Thoracic aorta (tissue), 2 donors: ENCODE measurements at regions not wholly inside any gene's neighbourhood (a gene's known extent, or its start where the extent isn't known, plus 50 kb on each side); places are given as distances from the start of the nearest gene placed in this dataset.

Source experiments
- ATAC-seq: fragments of 150-250 bp; one replicate; pipeline ENCODE4 v1.8.0; 2017; ENCODE audit warnings: low read depth; ENCODE audit not compliant: insufficient number of reproducible peaks, low FRiP score
- DNase-seq: peaks from one replicate; pipeline ENCODE4 v3.0.0-alpha.2; 2020; ENCODE audit warnings: low spot score
- H3K27ac ChIP-seq, 2 donors: fragments of 200-600 bp; sonication (generic); 1 replicate in 1 of 2; 2 replicates in 1 of 2; pipeline ENCODE4 v1.5.1; 2016; ENCODE audit warnings: mild to moderate bottlenecking in 2 of 2, moderate library complexity in 2 of 2
- H3K27me3 ChIP-seq: fragments of 200-600 bp; sonication (generic); replicated peaks from 2 replicates; pipeline ENCODE4 v1.6.0; 2016; ENCODE audit warnings: mild to moderate bottlenecking; ENCODE audit not compliant: insufficient read depth
- H3K36me3 ChIP-seq: fragments of 200-600 bp; sonication (generic); one replicate; pipeline ENCODE4 v1.5.1; 2016
- H3K4me1 ChIP-seq, 2 donors: fragments of 200-600 bp; sonication (generic); 1 replicate in 1 of 2; 2 replicates in 1 of 2; pipeline versions ENCODE4 v1.5.1 to v1.6.0; 2016; ENCODE audit warnings: low read depth in 2 of 2, mild to moderate bottlenecking in 1 of 2; ENCODE audit not compliant: control insufficient read depth in 1 of 2
- H3K4me3 ChIP-seq: fragments of 200-600 bp; sonication (generic); 2 replicates; pipeline ENCODE4 v1.5.1; 2016; ENCODE audit warnings: mild to moderate bottlenecking
- H3K9me3 ChIP-seq: fragments of 200-600 bp; sonication (generic); 2 replicates; pipeline ENCODE4 v1.5.1; 2016
- TF ChIP-seq, protein P1 (sequence below): fragments of 200-600 bp; sonication (generic); IDR thresholded peaks from one replicate; pipeline ENCODE4 v1.5.1; 2019; ENCODE audit warnings: antibody characterized with exemption

DNA sequence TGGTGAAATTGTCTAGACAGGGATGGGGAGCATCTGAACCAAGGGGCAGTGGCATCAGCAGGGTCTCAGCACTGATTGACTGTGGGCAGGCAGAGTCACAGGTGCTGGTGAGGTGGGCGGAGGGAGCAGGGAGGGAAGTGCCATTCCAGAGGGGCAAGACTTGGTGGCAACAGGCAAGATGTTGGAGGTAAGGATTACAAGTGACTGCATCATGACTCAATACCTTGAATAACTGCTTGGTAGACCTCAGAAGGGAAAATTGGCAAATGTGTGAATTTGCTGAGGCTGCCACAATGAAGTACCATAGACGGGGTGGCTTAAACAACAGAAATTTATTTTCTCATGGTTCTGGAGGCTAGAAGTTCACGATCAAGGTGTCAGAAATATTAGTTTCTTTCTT, 419.1 kb downstream of the HS3ST3B1 start:
- Histone ChIP-seq H3K36me3 (no peaks in the 10 kb centered on the region), H3K27me3 (no peaks in the 10 kb centered on the region), H3K4me3 (no peak overlapping the region), H3K4me1 (no peaks in the 10 kb centered on the region), H3K9me3 (no peaks in the 10 kb centered on the region), H3K27ac (no peak overlapping the region)
- DNase-seq (no peak), ATAC-seq (no peak)
- TF ChIP-seq, protein P1, sequence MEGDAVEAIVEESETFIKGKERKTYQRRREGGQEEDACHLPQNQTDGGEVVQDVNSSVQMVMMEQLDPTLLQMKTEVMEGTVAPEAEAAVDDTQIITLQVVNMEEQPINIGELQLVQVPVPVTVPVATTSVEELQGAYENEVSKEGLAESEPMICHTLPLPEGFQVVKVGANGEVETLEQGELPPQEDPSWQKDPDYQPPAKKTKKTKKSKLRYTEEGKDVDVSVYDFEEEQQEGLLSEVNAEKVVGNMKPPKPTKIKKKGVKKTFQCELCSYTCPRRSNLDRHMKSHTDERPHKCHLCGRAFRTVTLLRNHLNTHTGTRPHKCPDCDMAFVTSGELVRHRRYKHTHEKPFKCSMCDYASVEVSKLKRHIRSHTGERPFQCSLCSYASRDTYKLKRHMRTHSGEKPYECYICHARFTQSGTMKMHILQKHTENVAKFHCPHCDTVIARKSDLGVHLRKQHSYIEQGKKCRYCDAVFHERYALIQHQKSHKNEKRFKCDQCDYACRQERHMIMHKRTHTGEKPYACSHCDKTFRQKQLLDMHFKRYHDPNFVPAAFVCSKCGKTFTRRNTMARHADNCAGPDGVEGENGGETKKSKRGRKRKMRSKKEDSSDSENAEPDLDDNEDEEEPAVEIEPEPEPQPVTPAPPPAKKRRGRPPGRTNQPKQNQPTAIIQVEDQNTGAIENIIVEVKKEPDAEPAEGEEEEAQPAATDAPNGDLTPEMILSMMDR, result no peak

DNA sequence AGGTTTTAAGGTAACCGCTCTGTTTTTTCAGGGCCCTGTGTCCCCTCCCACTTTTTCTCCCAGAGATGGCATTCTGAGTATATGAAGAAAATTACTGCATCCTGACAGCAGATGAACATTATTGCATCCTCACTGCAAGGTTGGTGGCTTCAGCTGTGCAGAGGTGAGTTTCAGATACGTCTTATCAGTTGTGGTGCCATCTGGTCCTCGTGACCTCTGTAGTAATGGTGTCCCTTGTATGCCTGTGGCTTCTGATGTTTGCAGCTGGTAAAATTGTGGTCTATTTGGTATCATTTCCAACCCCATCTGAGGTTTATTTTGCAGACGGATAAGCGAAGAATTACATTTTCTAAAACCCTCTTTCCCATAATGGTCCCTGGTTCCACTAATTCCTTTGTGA, 417.0 kb downstream of the HS3ST3B1 start:
- ATAC-seq (no peak), DNase-seq (no peak)
- no peak overlapping the region for H3K4me3 ChIP-seq
- no peaks in the 10 kb centered on the region for H3K36me3 ChIP-seq
- H3K27me3 ChIP-seq, result no peaks in the 10 kb centered on the region
- no peaks in the 10 kb centered on the region for H3K9me3 ChIP-seq
- no peak overlapping the region for H3K27ac ChIP-seq
- H3K4me1 ChIP-seq, result no peaks in the 10 kb centered on the region
- TF ChIP-seq, protein P1, result no peak

DNA sequence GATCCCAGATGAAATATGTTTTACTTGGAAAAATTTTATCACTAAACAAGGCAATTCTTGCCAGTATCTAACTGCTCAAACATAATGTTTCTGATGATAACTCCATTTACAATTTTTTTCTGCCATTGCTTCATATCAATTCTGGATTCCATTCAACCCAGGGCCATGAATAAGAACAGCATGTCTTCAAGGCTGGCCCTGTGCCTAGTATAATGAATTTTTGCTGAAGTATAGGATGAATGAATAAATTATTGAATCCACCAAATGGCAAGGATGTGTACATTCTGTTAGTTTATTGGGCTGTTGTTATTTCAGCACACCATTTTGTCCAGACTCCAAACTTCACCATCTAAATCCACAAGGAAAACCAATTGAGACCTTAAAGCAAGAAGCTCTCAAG, 414.7 kb downstream of the HS3ST3B1 start:
- Histone ChIP-seq H3K4me1 (no peaks in the 10 kb centered on the region), H3K27me3 (no peaks in the 10 kb centered on the region), H3K27ac (no peak overlapping the region), H3K36me3 (no peaks in the 10 kb centered on the region), H3K4me3 (no peak overlapping the region), H3K9me3 (no peaks in the 10 kb centered on the region)
- no peak for DNase-seq
- TF ChIP-seq, protein P1, result no peak
- ATAC-seq, result no peak

DNA sequence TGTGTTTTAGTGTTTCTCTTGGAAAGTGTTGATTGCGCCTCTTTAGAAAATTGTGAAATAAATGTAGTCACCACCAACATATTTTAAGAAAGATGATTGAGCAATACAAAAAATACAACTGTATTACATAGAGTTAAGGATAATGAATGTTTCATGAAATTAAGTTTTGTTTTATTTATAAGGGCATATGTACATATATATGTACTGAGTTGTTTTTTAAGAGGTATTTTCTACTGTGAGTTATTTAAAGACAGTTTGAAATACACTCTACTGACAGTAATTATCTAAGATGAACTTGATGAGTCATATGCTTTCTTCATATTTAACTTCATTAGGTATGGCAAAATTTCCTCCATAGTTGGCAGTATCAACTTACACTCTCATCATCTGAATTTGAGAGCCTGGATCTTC, 411.7 kb downstream of the HS3ST3B1 start:
- Histone ChIP-seq H3K27ac (no peak overlapping the region), H3K36me3 (no peaks in the 10 kb centered on the region), H3K9me3 (no peaks in the 10 kb centered on the region), H3K4me1 (no peaks in the 10 kb centered on the region), H3K4me3 (no peak overlapping the region), H3K27me3 (no peaks in the 10 kb centered on the region)
- ATAC-seq, result no peak
- TF ChIP-seq, protein P1, result no peak
- DNase-seq, result no peak

DNA sequence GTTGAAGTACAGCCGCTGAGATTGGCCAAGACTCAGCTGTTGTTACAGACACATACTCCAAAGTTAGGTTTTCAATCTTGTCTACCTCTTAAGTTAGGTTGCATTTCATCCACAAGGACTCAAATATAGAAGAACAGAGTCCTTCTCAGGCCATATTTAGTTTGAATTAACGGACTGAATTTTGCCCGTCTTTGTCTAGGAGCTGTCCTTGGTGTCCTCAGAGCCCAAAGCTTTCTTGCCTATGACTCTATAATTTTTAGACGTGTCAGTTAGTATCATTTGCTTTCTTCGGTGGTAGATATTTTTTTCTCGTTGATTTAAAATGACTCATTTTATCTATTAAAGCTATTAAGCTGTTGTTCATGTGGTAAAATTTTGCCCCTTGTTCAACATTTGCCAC, 403.2 kb downstream of the HS3ST3B1 start:
- Histone ChIP-seq H3K4me3 (no peak overlapping the region), H3K36me3 (no peaks in the 10 kb centered on the region), H3K9me3 (no peaks in the 10 kb centered on the region), H3K27ac (no peak overlapping the region), H3K27me3 (no peaks in the 10 kb centered on the region), H3K4me1 (no peaks in the 10 kb centered on the region)
- DNase-seq (no peak), ATAC-seq (no peak)
- TF ChIP-seq, protein P1, result no peak
